HEK293 (cell line): ENCODE measurements at regions not wholly inside any gene's neighbourhood (a gene's known extent, or its start where the extent isn't known, plus 50 kb on each side); places are given as distances from the start of the nearest gene placed in this dataset.

Experiments
- HOXD13 ChIP-seq: sonication (generic); formaldehyde crosslinking; IDR thresholded peaks from 2 replicates; pipeline ENCODE4 v1.8.0; 2022; ENCODE audit warnings: missing genetic modification reagents, borderline replicate concordance
- KLF7 ChIP-seq: fragments of 450-650 bp; formaldehyde crosslinking; IDR thresholded peaks from 2 replicates; pipeline ENCODE4 v1.5.1; 2016; ENCODE audit warnings: missing biosample characterization, missing genetic modification characterization, borderline replicate concordance
- YY1 ChIP-seq: fragments of 450-650 bp; formaldehyde crosslinking; IDR thresholded peaks from 2 replicates; pipeline ENCODE4 v1.5.1; 2018; ENCODE audit warnings: missing biosample characterization, missing genetic modification characterization
- ZNF138 ChIP-seq: fragments of 450-650 bp; formaldehyde crosslinking; IDR thresholded peaks from 2 replicates; pipeline ENCODE4 v1.5.1; 2016; ENCODE audit warnings: missing biosample characterization, missing genetic modification characterization, borderline replicate concordance
- ZNF248 ChIP-seq: fragments of 450-650 bp; formaldehyde crosslinking; IDR thresholded peaks from 2 replicates; pipeline ENCODE4 v1.5.1; 2017; ENCODE audit warnings: missing biosample characterization, missing genetic modification characterization
- ZNF274 ChIP-seq, 2 experiments: fragments of 200-500 bp in 1 of 2; fragments of 450-650 bp in 1 of 2; sonication (Bioruptor generic) in 1 of 2; formaldehyde crosslinking in 1 of 2; IDR thresholded peaks; 2 replicates each; pipeline versions ENCODE4 v1.5.1 to v1.6.1; 2014 to 2016; ENCODE audit warnings: borderline replicate concordance in 1 of 2, inconsistent platforms in 1 of 2, low read length in 1 of 2, missing biosample characterization in 1 of 2, missing genetic modification characterization in 1 of 2
- ZNF558 ChIP-seq: fragments of 450-650 bp; formaldehyde crosslinking; IDR thresholded peaks from 2 replicates; pipeline ENCODE4 v1.5.1; 2016; ENCODE audit warnings: missing biosample characterization, missing genetic modification characterization
- ZNF830 ChIP-seq: fragments of 450-650 bp; IDR thresholded peaks from 2 replicates; pipeline ENCODE4 v1.5.0; 2018; ENCODE audit warnings: missing biosample characterization, missing genetic modification characterization, low read depth, mild to moderate bottlenecking, moderate library complexity
- TF ChIP-seq, protein P1 (sequence below): fragments of 450-650 bp; formaldehyde crosslinking; IDR thresholded peaks from 2 replicates; pipeline ENCODE4 v1.5.1; 2016; ENCODE audit warnings: missing biosample characterization, missing genetic modification characterization
- TF ChIP-seq, protein P2 (sequence below): fragments of 450-650 bp; formaldehyde crosslinking; IDR thresholded peaks from 2 replicates; pipeline ENCODE4 v1.5.1; 2016; ENCODE audit warnings: missing biosample characterization, missing genetic modification characterization
- TF ChIP-seq, protein P3 (sequence below): fragments of 450-650 bp; formaldehyde crosslinking; IDR thresholded peaks from 2 replicates; pipeline ENCODE4 v1.5.1; 2016; ENCODE audit warnings: missing biosample characterization, missing genetic modification characterization
- TF ChIP-seq, protein P4 (sequence below): sonication (generic); formaldehyde crosslinking; IDR thresholded peaks from 2 replicates; pipeline ENCODE4 v1.8.1; 2022; ENCODE audit warnings: mild to moderate bottlenecking, moderate library complexity, missing genetic modification reagents

DNA sequence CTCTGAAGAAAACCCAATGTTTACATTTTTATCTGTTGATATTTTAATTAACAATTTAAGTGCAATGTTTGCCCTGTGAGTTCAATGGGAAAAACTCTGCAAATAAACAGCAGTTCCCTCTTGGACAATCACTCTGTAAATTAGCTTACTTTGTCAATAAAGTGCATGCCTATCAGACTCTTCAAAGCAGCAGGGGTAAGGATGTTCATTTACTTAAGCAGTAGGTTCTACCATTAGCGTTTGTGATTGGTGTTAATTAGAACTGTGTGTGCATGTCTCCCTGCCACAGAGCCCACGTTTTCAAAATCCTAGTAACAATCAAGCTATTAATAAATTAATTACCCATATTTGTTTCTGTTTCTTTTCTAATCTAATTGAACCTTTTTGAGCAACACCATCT, 1921.6 kb upstream of the WWC1 start:
- TF ChIP-seq, protein P1, sequence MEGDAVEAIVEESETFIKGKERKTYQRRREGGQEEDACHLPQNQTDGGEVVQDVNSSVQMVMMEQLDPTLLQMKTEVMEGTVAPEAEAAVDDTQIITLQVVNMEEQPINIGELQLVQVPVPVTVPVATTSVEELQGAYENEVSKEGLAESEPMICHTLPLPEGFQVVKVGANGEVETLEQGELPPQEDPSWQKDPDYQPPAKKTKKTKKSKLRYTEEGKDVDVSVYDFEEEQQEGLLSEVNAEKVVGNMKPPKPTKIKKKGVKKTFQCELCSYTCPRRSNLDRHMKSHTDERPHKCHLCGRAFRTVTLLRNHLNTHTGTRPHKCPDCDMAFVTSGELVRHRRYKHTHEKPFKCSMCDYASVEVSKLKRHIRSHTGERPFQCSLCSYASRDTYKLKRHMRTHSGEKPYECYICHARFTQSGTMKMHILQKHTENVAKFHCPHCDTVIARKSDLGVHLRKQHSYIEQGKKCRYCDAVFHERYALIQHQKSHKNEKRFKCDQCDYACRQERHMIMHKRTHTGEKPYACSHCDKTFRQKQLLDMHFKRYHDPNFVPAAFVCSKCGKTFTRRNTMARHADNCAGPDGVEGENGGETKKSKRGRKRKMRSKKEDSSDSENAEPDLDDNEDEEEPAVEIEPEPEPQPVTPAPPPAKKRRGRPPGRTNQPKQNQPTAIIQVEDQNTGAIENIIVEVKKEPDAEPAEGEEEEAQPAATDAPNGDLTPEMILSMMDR: no peak
- TF ChIP-seq ZNF274 (IDR thresholded peaks at IDR 0.05; ENCODE audit: low read length) (no peak), ZNF274 (tag by site-specific recombination; IDR thresholded peaks at IDR 0.05; ENCODE audit: borderline replicate concordance) (no peak), ZNF248 (tag by site-specific recombination) (no peak), ZNF558 (tag by site-specific recombination) (no peak), YY1 (no peak), HOXD13 (CRISPR knock-in tag) (no peak), KLF7 (tag by site-specific recombination) (no peak), ZNF830 (tag by site-specific recombination) (no peak), ZNF138 (tag by site-specific recombination) (no peak)
- TF ChIP-seq, protein P2, sequence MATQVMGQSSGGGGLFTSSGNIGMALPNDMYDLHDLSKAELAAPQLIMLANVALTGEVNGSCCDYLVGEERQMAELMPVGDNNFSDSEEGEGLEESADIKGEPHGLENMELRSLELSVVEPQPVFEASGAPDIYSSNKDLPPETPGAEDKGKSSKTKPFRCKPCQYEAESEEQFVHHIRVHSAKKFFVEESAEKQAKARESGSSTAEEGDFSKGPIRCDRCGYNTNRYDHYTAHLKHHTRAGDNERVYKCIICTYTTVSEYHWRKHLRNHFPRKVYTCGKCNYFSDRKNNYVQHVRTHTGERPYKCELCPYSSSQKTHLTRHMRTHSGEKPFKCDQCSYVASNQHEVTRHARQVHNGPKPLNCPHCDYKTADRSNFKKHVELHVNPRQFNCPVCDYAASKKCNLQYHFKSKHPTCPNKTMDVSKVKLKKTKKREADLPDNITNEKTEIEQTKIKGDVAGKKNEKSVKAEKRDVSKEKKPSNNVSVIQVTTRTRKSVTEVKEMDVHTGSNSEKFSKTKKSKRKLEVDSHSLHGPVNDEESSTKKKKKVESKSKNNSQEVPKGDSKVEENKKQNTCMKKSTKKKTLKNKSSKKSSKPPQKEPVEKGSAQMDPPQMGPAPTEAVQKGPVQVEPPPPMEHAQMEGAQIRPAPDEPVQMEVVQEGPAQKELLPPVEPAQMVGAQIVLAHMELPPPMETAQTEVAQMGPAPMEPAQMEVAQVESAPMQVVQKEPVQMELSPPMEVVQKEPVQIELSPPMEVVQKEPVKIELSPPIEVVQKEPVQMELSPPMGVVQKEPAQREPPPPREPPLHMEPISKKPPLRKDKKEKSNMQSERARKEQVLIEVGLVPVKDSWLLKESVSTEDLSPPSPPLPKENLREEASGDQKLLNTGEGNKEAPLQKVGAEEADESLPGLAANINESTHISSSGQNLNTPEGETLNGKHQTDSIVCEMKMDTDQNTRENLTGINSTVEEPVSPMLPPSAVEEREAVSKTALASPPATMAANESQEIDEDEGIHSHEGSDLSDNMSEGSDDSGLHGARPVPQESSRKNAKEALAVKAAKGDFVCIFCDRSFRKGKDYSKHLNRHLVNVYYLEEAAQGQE (tag by site-specific recombination): no peak
- TF ChIP-seq, protein P3, sequence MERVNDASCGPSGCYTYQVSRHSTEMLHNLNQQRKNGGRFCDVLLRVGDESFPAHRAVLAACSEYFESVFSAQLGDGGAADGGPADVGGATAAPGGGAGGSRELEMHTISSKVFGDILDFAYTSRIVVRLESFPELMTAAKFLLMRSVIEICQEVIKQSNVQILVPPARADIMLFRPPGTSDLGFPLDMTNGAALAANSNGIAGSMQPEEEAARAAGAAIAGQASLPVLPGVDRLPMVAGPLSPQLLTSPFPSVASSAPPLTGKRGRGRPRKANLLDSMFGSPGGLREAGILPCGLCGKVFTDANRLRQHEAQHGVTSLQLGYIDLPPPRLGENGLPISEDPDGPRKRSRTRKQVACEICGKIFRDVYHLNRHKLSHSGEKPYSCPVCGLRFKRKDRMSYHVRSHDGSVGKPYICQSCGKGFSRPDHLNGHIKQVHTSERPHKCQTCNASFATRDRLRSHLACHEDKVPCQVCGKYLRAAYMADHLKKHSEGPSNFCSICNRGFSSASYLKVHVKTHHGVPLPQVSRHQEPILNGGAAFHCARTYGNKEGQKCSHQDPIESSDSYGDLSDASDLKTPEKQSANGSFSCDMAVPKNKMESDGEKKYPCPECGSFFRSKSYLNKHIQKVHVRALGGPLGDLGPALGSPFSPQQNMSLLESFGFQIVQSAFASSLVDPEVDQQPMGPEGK: no peak
- TF ChIP-seq, protein P4, sequence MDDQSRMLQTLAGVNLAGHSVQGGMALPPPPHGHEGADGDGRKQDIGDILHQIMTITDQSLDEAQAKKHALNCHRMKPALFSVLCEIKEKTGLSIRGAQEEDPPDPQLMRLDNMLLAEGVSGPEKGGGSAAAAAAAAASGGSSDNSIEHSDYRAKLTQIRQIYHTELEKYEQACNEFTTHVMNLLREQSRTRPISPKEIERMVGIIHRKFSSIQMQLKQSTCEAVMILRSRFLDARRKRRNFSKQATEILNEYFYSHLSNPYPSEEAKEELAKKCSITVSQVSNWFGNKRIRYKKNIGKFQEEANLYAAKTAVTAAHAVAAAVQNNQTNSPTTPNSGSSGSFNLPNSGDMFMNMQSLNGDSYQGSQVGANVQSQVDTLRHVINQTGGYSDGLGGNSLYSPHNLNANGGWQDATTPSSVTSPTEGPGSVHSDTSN (CRISPR knock-in tag): no peak
